ENCODE measurements at regions not wholly inside any gene's neighbourhood (a gene's known extent, or its start where the extent isn't known, plus 50 kb on each side); places are given as distances from the start of the nearest gene placed in this dataset.

DNA sequence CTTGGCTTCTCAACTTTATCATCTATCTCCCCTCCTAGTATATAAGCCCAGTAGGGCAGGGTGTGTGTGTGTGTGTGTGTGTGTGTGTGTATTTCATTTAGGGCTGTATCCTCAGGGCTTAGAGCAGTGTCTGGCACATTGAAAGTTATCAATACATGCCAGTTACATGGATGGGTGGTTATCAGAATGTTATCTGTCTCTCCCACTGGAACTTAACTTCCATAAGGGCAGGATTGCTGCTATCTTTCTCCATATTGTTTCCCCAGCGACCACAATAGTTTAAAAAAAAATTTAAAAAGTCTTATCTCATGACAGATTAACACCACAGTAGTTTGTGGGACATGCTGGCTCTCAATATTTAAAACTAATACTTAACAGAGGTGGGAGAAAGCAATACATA, 488.9 kb downstream of the PLCL1 start:
- no peaks in the 10 kb centered on the region for H3K4me1 Mint-ChIP-seq (ENCODE audit: unreplicated experiment)
- H3K9me3 Mint-ChIP-seq (ENCODE audit: unreplicated experiment) = no peaks in the 10 kb centered on the region
- H3K27ac Mint-ChIP-seq (ENCODE audit: unreplicated experiment) = no peak overlapping the region
- no peak overlapping the region for H3K4me3 Mint-ChIP-seq (ENCODE audit: unreplicated experiment)
- DNase-seq (ENCODE audit: extremely low spot score, unreplicated experiment) = no peak
- peaks cover 9% of the 10 kb centered on the region for H3K27me3 Mint-ChIP-seq (ENCODE audit: unreplicated experiment)
- no peaks in the 10 kb centered on the region for H3K36me3 Mint-ChIP-seq (ENCODE audit: unreplicated experiment)
- TF ChIP-seq CTCF (IDR thresholded peaks at IDR 0.05) = no peak

GRCh38 chr2:198289811-198290210, 485.4 kb downstream of the PLCL1 start:
- H3K9me3 Mint-ChIP-seq (ENCODE audit: unreplicated experiment) = no peaks in the 10 kb centered on the region
- H3K4me1 Mint-ChIP-seq (ENCODE audit: unreplicated experiment) = no peaks in the 10 kb centered on the region
- H3K36me3 Mint-ChIP-seq (ENCODE audit: unreplicated experiment) = no peaks in the 10 kb centered on the region
- TF ChIP-seq CTCF (IDR thresholded peaks at IDR 0.05) = no peak
- no peak for DNase-seq (ENCODE audit: extremely low spot score, unreplicated experiment)
- H3K27ac Mint-ChIP-seq (ENCODE audit: unreplicated experiment) = no peak overlapping the region
- no peak overlapping the region for H3K4me3 Mint-ChIP-seq (ENCODE audit: unreplicated experiment)
- peaks cover 5% of the 10 kb centered on the region for H3K27me3 Mint-ChIP-seq (ENCODE audit: unreplicated experiment)

DNA sequence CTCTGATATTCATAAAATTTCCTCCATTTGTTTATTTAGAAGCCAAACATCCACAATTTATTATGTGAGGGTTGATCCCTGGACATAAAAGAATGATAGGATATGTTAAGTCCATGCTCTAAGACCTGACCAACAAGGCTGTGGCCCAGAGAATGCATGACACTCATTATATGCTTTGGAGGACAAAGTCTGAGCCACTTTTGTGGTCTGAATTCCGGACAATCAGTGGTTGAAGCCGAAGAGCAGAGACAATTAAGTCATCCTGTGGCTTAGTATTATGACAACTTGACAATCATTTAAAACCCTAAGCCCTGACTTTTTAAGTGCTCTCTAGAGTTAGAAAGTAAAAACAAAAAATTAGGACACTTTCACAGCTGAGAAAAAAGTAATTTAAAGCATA, 483.3 kb downstream of the PLCL1 start:
- Mint-ChIP-seq H3K4me3 (ENCODE audit: unreplicated experiment) (no peak overlapping the region), H3K9me3 (ENCODE audit: unreplicated experiment) (no peaks in the 10 kb centered on the region), H3K4me1 (ENCODE audit: unreplicated experiment) (no peaks in the 10 kb centered on the region), H3K27me3 (ENCODE audit: unreplicated experiment) (peaks cover 13% of the 10 kb centered on the region), H3K36me3 (ENCODE audit: unreplicated experiment) (no peaks in the 10 kb centered on the region), H3K27ac (ENCODE audit: unreplicated experiment) (no peak overlapping the region)
- no peak for DNase-seq (ENCODE audit: extremely low spot score, unreplicated experiment)
- TF ChIP-seq CTCF (IDR thresholded peaks at IDR 0.05) = no peak

GRCh38 chr2:198285216-198285615, 480.8 kb downstream of the PLCL1 start:
- Mint-ChIP-seq H3K27me3 (ENCODE audit: unreplicated experiment) (peaks cover 22% of the 10 kb centered on the region), H3K4me1 (ENCODE audit: unreplicated experiment) (no peaks in the 10 kb centered on the region), H3K9me3 (ENCODE audit: unreplicated experiment) (no peaks in the 10 kb centered on the region), H3K36me3 (ENCODE audit: unreplicated experiment) (no peaks in the 10 kb centered on the region), H3K4me3 (ENCODE audit: unreplicated experiment) (no peak overlapping the region), H3K27ac (ENCODE audit: unreplicated experiment) (no peak overlapping the region)
- no peak for TF ChIP-seq CTCF (IDR thresholded peaks at IDR 0.05)
- DNase-seq (ENCODE audit: extremely low spot score, unreplicated experiment) = no peak

- Mint-ChIP-seq H3K27me3 (ENCODE audit: unreplicated experiment) (peaks cover 29% of the 10 kb centered on the region), H3K4me3 (ENCODE audit: unreplicated experiment) (no peak overlapping the region), H3K4me1 (ENCODE audit: unreplicated experiment) (no peaks in the 10 kb centered on the region), H3K36me3 (ENCODE audit: unreplicated experiment) (no peaks in the 10 kb centered on the region), H3K9me3 (ENCODE audit: unreplicated experiment) (no peaks in the 10 kb centered on the region), H3K27ac (ENCODE audit: unreplicated experiment) (no peak overlapping the region)
- no peak for TF ChIP-seq CTCF (IDR thresholded peaks at IDR 0.05)
- DNase-seq (ENCODE audit: extremely low spot score, unreplicated experiment) = no peak
These were observed 478.8 kb downstream of the PLCL1 start for GRCh38 chr2:198283146-198283545.

All from osteocyte (in vitro differentiated cells).